ENCODE measurements at regions not wholly inside any gene's neighbourhood (a gene's known extent, or its start where the extent isn't known, plus 50 kb on each side); places are given as distances from the start of the nearest gene placed in this dataset.

DNA sequence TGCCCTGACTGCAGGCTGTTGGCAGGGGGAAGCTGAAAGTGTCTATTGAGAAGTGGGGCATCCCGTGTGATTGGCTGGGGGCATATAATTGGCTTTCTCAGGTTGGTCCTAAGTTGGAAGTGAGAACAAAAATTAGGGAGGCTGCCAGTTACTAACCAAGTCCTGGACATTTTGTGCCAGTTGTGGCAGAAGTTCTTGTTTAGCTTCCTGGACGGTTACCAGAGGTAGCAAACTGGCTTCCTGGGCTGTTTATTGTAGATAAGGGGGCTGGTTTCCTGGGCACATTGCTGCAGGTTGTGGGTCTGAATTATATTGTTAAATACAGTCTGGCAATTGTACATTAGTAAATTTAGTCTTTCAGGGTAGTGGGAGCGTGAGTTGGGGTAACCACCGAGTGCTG lies 50.6 kb upstream of the SLC2A12 start:
- Histone ChIP-seq H3K27ac (no peak overlapping the region), H3K4me1 (replicated peaks in 1 of 2) (no peaks in the 10 kb centered on the region), H3K9me3 (replicated peaks in 1 of 3) (no peaks in the 10 kb centered on the region), H3K4me3 (no peak overlapping the region), H3K27me3 (peaks cover 12% of the 10 kb centered on the region), H3K36me3 (replicated peaks in 1 of 2) (no peaks in the 10 kb centered on the region)
- no peak for TF ChIP-seq POLR2A (IDR thresholded peaks at IDR 0.05)
- TF ChIP-seq, protein P1, sequence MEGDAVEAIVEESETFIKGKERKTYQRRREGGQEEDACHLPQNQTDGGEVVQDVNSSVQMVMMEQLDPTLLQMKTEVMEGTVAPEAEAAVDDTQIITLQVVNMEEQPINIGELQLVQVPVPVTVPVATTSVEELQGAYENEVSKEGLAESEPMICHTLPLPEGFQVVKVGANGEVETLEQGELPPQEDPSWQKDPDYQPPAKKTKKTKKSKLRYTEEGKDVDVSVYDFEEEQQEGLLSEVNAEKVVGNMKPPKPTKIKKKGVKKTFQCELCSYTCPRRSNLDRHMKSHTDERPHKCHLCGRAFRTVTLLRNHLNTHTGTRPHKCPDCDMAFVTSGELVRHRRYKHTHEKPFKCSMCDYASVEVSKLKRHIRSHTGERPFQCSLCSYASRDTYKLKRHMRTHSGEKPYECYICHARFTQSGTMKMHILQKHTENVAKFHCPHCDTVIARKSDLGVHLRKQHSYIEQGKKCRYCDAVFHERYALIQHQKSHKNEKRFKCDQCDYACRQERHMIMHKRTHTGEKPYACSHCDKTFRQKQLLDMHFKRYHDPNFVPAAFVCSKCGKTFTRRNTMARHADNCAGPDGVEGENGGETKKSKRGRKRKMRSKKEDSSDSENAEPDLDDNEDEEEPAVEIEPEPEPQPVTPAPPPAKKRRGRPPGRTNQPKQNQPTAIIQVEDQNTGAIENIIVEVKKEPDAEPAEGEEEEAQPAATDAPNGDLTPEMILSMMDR (IDR thresholded peaks at IDR 0.05): no peak
- no peak for DNase-seq
- intact Hi-C loops (cut with DNase I): no loop called here
- WGBS, 4 donors: 65 to 75% (median 66%) methylated on average over 3 to 4 of the region's 4 CpGs
